D721Med (cell line): ENCODE measurements at regions not wholly inside any gene's neighbourhood (a gene's known extent, or its start where the extent isn't known, plus 50 kb on each side); places are given as distances from the start of the nearest gene placed in this dataset.

ENCODE experiments used
- DNase-seq: peaks from one replicate; pipeline ENCODE4 v3.0.0; 2011; ENCODE audit warnings: low spot score; ENCODE audit not compliant: insufficient read length
- FAIRE-seq: peaks from 2 replicates; lab custom pipeline; 2011; peaks lifted over from hg19 to GRCh38; lab: Jason Lieb, UNC
- CTCF ChIP-seq: IDR thresholded peaks from 2 replicates; pipeline ENCODE4 v1.5.1; 2012; ENCODE audit warnings: mild to moderate bottlenecking, control low read depth; ENCODE audit not compliant: insufficient read depth; ENCODE audit errors: missing control alignments

DNA sequence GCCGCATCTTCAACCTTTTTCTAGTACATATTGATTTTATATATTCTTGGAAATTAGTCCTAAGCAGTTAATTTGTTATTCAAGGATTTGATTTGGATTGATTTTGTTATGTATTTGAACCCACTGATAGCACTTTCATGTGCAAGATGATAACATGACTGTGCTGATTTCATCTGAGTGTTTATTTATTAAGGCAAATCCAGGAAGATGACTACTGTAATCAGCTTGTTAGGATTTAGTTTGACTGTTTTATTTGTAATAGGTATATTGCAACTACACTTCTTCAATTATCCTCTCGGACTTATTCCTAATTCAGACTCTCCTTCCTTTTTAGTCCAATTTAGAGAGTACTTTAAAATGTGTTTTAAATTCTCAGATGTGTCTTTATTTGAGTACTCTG is 75.1 kb upstream of the PRKG1 start:
- DNase-seq = no peak
- FAIRE-seq = no peak
- no peak for TF ChIP-seq CTCF

DNA sequence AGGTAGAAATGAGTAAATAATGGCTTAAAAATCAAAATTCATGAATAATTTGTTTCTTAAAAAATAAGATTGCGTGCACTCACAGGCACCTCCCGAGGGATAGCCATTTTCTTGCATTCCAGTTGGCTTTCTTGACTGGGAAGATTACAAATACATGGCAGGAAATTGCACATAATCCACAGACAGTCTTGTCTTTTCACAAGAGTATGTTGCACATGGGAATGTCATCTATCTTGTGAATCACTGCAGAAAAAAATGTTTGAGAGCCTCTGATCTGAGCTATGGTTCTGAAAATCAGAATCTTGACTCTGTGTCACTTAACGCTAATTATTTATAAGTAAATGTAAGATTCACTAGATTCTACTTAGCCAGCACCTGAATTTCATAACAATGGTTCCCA is 74.1 kb upstream of the PRKG1 start:
- no peak for TF ChIP-seq CTCF
- DNase-seq = no peak
- FAIRE-seq = no peak

DNA sequence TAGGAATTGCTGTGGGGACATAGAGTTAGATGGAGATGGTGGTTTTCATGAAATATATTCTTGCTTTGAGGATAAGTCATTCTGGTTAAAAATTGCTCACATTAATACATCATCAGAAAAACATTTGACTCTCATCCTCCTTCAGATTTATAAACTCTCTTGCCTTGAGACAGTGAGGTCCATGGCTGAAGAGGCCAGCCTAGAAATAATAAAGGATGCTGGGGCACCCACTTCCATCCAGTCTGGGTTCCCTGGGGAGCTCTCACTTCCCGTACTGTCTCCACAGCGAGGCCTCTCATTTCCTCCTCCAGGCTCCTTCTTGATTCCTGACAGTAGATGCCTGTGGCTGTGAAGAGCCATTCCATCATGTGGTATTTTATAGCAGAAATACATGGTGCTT is 73.3 kb upstream of the PRKG1 start:
- DNase-seq (no peak), FAIRE-seq (no peak)
- TF ChIP-seq CTCF = no peak

DNA sequence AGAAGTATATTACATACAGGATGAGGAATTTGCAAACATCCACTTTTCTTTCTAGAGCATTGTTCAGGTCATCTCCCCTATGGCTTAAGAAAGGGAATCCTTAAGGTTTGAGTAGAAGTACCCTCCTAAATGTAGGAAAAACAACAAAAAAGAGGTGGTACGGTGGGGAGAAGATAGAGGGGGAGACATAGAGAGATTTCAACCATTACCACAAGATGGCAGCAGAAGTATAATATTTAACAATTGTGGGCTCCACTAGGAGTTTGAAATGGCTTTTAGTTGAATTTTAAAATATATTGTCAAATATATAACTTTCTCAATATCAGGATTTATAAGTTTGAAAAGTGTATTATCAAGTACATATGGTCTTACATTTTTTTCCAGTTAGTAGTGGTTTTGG is 72.7 kb upstream of the PRKG1 start:
- FAIRE-seq (no peak), DNase-seq (no peak)
- peak; percentile 43 for TF ChIP-seq CTCF

- no peak for FAIRE-seq
- no peak for DNase-seq
- no peak for TF ChIP-seq CTCF
These were observed 71.8 kb upstream of the PRKG1 start for GRCh38 chr10:51002469-51002868.

- FAIRE-seq = no peak
- TF ChIP-seq CTCF = no peak
- no peak for DNase-seq
These were observed 69.5 kb upstream of the PRKG1 start for GRCh38 chr10:51004776-51005175.

DNA sequence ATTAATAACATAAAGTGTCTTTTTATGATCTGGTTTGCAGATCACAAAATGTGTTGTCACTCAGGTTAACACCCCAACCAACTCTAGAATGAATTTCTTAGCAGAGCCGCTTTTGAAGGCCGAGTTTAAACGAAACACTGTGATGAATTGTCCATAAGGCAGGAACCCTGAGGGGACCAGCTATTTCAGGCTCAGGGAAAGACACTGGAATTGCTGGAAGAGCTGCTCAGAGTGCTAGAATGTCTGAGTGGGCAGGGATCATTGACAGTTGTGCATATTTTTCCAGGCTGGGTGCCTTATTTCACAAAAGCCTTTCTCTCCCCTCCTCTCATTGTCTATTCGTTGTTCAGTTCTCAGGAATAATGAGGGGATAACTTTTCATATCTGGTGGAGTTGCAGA is 68.7 kb upstream of the PRKG1 start:
- DNase-seq = no peak
- no peak for TF ChIP-seq CTCF
- FAIRE-seq = no peak
